Mesothelial cell of epicardium (in vitro differentiated cells): ENCODE measurements at regions not wholly inside any gene's neighbourhood (a gene's known extent, or its start where the extent isn't known, plus 50 kb on each side); places are given as distances from the start of the nearest gene placed in this dataset.

Source experiments
- DNase-seq, 2 experiments: peaks; one replicate each; pipeline ENCODE4 v3.0.0; 2021; ENCODE audit warnings: low spot score in 2 of 2; ENCODE audit not compliant: unreplicated experiment in 2 of 2
- H3K27ac Mint-ChIP-seq: 2 replicates; pipeline ENCODE4 v1.8.0; 2021; ENCODE audit warnings: mixed read lengths
- H3K27me3 Mint-ChIP-seq: 2 replicates; pipeline ENCODE4 v1.8.0; 2021; ENCODE audit warnings: low read depth, mixed read lengths
- H3K36me3 Mint-ChIP-seq: 2 replicates; pipeline ENCODE4 v1.8.0; 2021; ENCODE audit warnings: mixed read lengths
- H3K4me1 Mint-ChIP-seq: 2 replicates; pipeline ENCODE4 v1.8.0; 2021; ENCODE audit warnings: mixed read lengths
- H3K4me3 Mint-ChIP-seq: 2 replicates; pipeline ENCODE4 v1.8.0; 2021; ENCODE audit warnings: mild to moderate bottlenecking, moderate library complexity, mixed read lengths
- H3K9me3 Mint-ChIP-seq: 2 replicates; pipeline ENCODE4 v1.8.0; 2021; ENCODE audit warnings: mixed read lengths
- CTCF ChIP-seq: fragments of 200-600 bp; sonication (generic); IDR thresholded peaks from one replicate; pipeline ENCODE4 v1.5.0; 2021; ENCODE audit warnings: antibody characterized with exemption; ENCODE audit not compliant: unreplicated experiment

- Mint-ChIP-seq H3K4me1 (no peaks in the 10 kb centered on the region), H3K9me3 (no peaks in the 10 kb centered on the region), H3K27me3 (peaks cover 1% of the 10 kb centered on the region), H3K27ac (no peak overlapping the region), H3K4me3 (no peak overlapping the region), H3K36me3 (no peaks in the 10 kb centered on the region)
- no peak for TF ChIP-seq CTCF
- no peak for DNase-seq
Measured at GRCh38 chr2:181266614-181267013, 190.6 kb upstream of the ITGA4 start.

- no peak for DNase-seq
- Mint-ChIP-seq H3K9me3 (no peaks in the 10 kb centered on the region), H3K27me3 (peaks cover 1% of the 10 kb centered on the region), H3K27ac (no peak overlapping the region), H3K36me3 (no peaks in the 10 kb centered on the region), H3K4me3 (no peak overlapping the region), H3K4me1 (no peaks in the 10 kb centered on the region)
- TF ChIP-seq CTCF, result no peak
Measured at GRCh38 chr2:181268174-181268867, 188.9 kb upstream of the ITGA4 start.

- H3K27ac Mint-ChIP-seq, result no peak overlapping the region
- H3K4me3 Mint-ChIP-seq, result no peak overlapping the region
- no peak for DNase-seq
Measured at GRCh38 chr2:181273986-181274385, 183.2 kb upstream of the ITGA4 start.

GRCh38 chr2:181275643-181276070 is 181.5 kb upstream of the ITGA4 start:
- Mint-ChIP-seq H3K4me3 (no peak overlapping the region), H3K36me3 (no peaks in the 10 kb centered on the region), H3K4me1 (no peaks in the 10 kb centered on the region), H3K27me3 (no peaks in the 10 kb centered on the region), H3K9me3 (no peaks in the 10 kb centered on the region), H3K27ac (no peak overlapping the region)
- no peak for DNase-seq
- no peak for TF ChIP-seq CTCF

More at GRCh38 chr2:181273986-181274385, 183.2 kb upstream of the ITGA4 start:
- Mint-ChIP-seq H3K36me3 (no peaks in the 10 kb centered on the region), H3K4me1 (no peaks in the 10 kb centered on the region), H3K9me3 (no peaks in the 10 kb centered on the region), H3K27me3 (no peaks in the 10 kb centered on the region)
- TF ChIP-seq CTCF, result no peak

- TF ChIP-seq CTCF, result no peak
- Mint-ChIP-seq H3K27ac (no peak overlapping the region), H3K27me3 (no peaks in the 10 kb centered on the region), H3K36me3 (no peaks in the 10 kb centered on the region), H3K4me3 (no peak overlapping the region), H3K9me3 (no peaks in the 10 kb centered on the region), H3K4me1 (no peaks in the 10 kb centered on the region)
- no peak for DNase-seq
Measured at GRCh38 chr2:181281206-181281832, 175.9 kb upstream of the ITGA4 start.
